Fibroblast of skin of back (primary cell): ENCODE measurements at regions not wholly inside any gene's neighbourhood (a gene's known extent, or its start where the extent isn't known, plus 50 kb on each side); places are given as distances from the start of the nearest gene placed in this dataset.
A peak's percentile ranks its signal among the peaks of the same experiment; 100 is the strongest.
"Not testable (repeated sequence)": the region's sequence is repeated elsewhere in the genome, so short reads cannot be mapped to it uniquely, and the experiment has no call there.

Experiments
- DNase-seq: peaks from one replicate; pipeline ENCODE4 v3.0.0-alpha.2; 2013

GRCh38 chr20:30164389-30164788, 1093.1 kb upstream of the DEFB115 start:
- DNase-seq, result not testable (repeated sequence)

DNA sequence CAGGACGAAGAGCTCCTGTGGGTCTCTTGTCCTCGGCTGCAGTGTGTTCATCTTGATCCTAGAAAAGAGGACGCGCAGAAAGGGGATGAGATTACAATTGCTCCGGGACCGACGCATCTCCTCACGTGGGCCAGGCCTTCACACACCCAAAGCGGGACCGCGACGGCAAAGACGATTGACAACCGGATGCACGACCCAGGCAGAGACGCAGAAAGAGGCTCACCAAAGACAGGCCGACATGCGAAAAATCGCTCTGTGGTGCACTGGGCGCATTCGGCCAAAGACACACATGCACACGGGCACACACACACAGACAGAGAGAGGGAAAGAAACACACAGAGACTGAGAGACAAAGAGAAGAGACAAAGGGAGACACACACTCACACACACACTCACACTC, 1089.9 kb upstream of the DEFB115 start:
- DNase-seq, result no peak

- no peak for DNase-seq
These were observed 1089.3 kb upstream of the DEFB115 start for GRCh38 chr20:30168025-30168799.

GRCh38 chr20:30168800-30169138, 1088.7 kb upstream of the DEFB115 start:
- DNase-seq, result no peak

DNA sequence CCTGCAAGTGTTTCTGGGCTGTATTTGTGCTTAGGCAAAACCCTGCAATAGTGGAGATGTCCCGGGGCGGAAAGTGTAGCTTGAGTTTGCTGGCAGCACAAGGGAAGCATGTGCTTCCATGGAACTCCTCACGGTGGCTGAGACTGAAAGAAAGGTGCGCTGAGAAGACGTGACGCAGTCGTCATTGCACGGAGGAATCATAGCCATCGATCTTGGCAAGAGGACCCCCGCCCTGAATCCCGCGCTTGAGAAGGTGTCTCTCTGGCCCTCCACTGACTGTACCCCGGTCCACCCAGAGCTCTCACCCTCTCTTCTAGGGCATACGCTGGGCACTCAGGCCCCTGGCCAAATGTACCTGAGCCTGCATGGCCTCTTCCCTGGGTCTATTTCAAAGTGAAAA, 1081.8 kb upstream of the DEFB115 start:
- DNase-seq, result no peak

- DNase-seq, result not testable (repeated sequence)
These were observed 1074.3 kb upstream of the DEFB115 start for GRCh38 chr20:30183124-30183523.

DNA sequence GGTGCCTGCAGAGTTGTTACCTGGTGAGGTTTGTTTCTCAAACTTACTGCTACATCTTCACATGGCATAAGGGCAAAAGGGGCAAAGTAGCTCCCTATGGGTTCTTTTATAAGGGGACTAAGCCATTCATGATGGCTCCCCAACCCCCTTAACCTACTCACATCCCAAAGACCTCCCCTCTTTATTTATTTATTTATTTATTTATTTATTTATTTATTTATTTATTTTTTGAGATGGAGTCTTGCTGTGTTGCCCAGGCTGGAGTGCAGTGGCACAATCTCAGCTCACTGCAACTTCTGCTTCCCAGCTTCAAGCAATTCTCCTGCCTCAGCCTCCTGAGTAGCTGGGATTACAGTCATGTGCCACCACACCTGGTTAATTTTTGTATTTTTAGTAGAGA, 1065.7 kb upstream of the DEFB115 start:
- DNase-seq, result not testable (repeated sequence)

DNA sequence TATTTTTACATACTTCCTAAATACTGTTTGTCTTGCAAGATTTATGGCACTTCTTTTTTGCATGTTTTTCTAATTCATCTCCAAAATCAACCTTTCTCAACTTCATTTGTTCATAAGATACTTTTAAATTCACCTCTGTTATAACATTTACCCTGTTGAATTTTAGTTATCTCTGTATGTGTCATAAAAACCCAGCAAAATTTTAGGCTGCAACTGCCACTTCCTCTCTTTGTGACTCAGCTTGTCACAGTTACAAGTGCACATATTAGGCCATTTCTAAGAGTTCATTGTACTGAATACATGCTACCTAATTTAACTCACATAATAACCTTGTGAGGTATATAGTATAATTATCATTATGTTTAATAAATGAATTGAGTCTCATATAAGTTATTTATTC, 1023.0 kb upstream of the DEFB115 start:
- DNase-seq, result not testable (repeated sequence)

DNA sequence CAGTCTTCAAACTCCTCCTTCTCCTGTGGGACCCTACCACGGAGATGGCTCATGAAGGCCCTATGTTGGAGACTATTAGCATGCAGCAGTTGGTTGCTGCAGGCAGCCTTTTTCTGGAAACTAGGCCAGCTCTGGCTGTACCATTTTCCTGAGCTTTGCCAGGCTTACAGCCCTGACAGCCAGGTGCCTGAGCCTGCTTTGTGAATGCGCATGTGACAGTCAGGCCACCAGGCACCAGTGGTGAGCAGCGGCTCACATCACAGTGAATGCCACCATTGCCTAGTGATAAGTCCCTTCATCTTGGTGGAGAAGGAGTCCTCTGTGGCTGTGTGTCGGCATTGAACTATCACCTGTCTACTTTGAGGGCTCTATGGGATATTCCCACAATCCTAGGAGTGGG, 982.4 kb upstream of the DEFB115 start:
- DNase-seq, result not testable (repeated sequence)

DNA sequence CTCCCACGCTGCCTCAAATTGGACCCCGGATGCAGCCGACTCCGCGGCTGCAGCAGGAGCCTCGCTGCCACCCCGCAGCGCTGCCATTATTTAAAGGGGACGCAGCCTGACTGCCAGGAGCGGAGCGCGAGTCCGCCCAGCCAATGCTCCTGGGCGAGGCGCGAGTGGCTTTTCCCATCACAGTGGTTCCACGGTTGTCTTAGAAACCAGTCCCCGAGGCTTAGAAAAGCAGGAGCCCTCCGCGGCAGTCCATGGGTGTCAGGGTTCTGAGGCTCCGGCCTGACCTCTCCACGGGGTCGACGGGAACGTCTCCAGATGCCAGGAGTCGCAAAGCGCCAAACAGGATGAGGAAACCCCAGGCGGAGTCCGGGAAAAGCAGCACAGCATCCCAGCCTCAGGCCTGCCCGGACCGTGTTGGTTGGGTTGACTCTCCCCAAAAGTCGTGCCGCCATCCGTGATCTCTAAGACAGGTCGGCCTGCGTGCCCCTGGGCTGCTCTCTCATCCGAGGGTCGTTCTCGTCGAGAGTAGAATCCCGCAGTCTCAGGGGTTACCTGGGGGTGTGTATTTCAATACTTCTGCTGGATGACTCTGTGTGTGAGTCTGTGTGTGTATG, 975.8 kb upstream of the DEFB115 start:
- DNase-seq, result no peak

GRCh38 chr20:30283476-30284280, 973.8 kb upstream of the DEFB115 start:
- peak; percentile 67 for DNase-seq

DNA sequence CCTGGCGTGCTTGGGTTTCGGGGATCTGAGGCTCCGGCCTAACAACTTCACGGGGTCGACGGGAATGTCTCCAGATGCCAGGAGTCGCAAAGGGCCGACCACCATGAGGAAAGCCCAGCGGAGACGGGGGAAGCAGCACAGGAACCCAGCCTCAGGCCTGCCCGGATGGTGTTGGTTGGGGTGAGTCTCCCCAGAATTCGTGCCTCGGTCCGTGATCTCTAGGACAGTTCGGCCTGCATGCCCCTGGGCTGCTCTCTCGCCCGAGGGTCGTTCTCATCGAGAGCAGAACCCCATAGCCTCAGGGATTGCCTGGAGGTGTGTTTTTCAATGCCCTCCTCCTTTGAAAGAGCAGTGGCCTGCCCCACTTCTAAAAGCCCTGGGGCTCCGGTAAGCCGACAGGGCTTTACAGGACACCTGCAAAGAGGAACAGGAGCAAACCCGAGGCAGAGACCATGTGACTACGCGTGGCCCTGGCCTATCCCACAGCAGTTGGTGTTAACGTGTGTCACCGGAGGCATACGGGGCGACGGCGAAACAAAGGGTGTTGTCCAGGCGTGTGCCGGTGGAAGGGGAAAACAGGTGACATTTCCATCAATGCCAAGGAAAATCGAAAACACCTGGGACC, 973.1 kb upstream of the DEFB115 start:
- no peak for DNase-seq

- DNase-seq, result no peak
These were observed 971.8 kb upstream of the DEFB115 start for GRCh38 chr20:30285677-30286076.

GRCh38 chr20:30286157-30286556, 971.3 kb upstream of the DEFB115 start:
- no peak for DNase-seq

GRCh38 chr20:30287459-30287858, 970.0 kb upstream of the DEFB115 start:
- not testable (repeated sequence) for DNase-seq

- no peak for DNase-seq
These were observed 969.1 kb upstream of the DEFB115 start for GRCh38 chr20:30288346-30288745.

- DNase-seq, result not testable (repeated sequence)
These were observed 968.4 kb upstream of the DEFB115 start for GRCh38 chr20:30289049-30289448.

DNA sequence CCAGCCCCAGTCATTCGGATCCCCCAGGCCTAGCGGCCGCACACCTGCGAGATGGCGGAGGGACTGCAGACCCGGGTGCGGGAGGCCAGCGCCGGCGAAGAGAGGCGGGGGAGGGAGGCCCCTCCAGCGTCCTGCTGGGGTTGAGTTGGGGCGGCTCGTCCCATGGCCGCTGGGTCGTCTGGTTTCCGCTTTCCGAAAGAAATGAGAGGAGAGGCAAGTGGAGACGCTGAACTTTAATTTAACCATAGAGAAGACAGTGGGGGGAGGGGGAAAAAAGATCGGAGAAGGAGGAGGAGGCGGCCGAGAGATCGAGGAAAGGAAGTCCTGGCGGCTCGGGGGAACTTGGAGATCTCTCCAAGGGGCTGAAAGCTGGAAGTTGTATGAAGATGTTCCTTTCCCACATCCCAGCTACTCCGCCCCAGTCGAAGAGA, 967.7 kb upstream of the DEFB115 start:
- not testable (repeated sequence) for DNase-seq

DNA sequence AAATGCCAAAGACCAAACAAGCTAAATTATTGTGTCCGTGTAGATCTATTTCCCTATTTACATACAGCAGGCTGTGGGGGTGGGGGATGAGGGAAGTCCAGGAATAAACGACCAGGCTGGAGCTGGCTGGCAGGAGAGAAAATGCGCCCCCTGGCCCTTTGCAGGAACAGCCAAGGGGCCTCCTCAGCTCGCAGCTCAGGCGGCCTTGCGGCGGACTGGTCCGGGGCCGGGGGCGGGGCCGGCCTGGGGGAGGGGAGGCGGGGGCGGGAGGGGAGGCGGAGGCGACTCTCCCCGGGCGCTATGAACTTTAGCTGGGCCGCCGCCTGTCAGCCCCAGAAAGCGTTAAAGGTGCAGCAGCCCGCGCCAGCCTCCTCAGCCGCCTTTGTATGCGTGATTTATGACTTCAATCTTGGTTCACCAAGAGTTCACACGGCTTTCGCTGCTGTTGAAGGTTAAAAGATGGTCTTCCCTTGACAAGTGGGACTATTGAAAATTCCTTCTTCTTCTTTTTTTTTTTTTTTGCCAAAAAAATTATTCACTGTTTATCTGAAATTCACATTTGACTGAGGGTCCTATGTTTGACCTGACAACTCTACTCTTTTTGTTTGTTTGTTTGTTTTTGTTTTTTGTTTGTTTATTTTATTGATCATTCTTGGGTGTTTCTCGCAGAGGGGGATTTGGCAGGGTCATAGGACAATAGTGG, 967.0 kb upstream of the DEFB115 start:
- DNase-seq, result not testable (repeated sequence)

DNA sequence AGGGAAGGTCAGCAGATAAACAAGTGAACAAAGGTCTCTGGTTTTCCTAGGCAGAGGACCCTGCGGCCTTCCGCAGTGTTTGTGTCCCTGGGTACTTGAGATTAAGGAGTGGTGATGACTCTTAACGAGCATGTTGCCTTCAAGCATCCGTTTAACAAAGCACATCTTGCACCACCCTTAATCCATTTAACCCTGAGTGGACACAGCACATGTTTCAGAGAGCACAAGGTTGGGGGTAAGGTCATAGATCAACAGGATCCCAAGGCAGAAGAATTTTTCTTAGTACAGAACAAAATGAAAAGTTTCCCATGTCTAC, 966.4 kb upstream of the DEFB115 start:
- not testable (repeated sequence) for DNase-seq

- DNase-seq, result not testable (repeated sequence)
These were observed 965.8 kb upstream of the DEFB115 start for GRCh38 chr20:30291686-30292085.

GRCh38 chr20:30295396-30295795, 962.1 kb upstream of the DEFB115 start:
- not testable (repeated sequence) for DNase-seq
